Prostate gland (tissue), 2 donors: ENCODE measurements at regions not wholly inside any gene's neighbourhood (a gene's known extent, or its start where the extent isn't known, plus 50 kb on each side); places are given as distances from the start of the nearest gene placed in this dataset.

Experiments
- DNase-seq: peaks from one replicate; pipeline ENCODE4 v3.0.0-alpha.2; 2019; ENCODE audit warnings: low spot score
- H3K27ac ChIP-seq, 2 donors: fragments of 200-600 bp; sonication (generic); 2 replicates each; pipeline ENCODE4 v1.5.1; 2017 to 2019
- H3K27me3 ChIP-seq: fragments of 200-600 bp; sonication (generic); replicated peaks from 2 replicates; pipeline ENCODE4 v1.5.1; 2019; ENCODE audit not compliant: insufficient read depth
- H3K36me3 ChIP-seq, 2 donors: fragments of 200-600 bp; sonication (generic); 1 replicate in 1 of 2; 2 replicates in 1 of 2; pipeline versions ENCODE4 v1.5.1 to v1.8.1; 2017 to 2019
- H3K4me1 ChIP-seq: fragments of 200-600 bp; sonication (generic); replicated peaks from 2 replicates; pipeline ENCODE4 v1.5.1; 2019
- H3K4me3 ChIP-seq, 2 donors: fragments of 200-600 bp; sonication (generic); 2 replicates each; pipeline ENCODE4 v1.5.1; 2017 to 2019
- H3K9me3 ChIP-seq: fragments of 200-600 bp; sonication (generic); 2 replicates; pipeline ENCODE4 v1.5.1; 2017
- CTCF ChIP-seq, 4 experiments: fragments of 200-600 bp in 2 of 4; fragments of 450-650 bp in 2 of 4; sonication (generic) in 2 of 4; IDR thresholded peaks; 1 replicate in 3 of 4; 2 replicates in 1 of 4; pipeline ENCODE4 v1.5.1; 2016 to 2019; ENCODE audit warnings: antibody characterized with exemption in 4 of 4, mild to moderate bottlenecking in 2 of 4, moderate library complexity in 2 of 4
- POLR2A ChIP-seq: fragments of 450-650 bp; IDR thresholded peaks from one replicate; pipeline ENCODE4 v1.6.1; 2016; ENCODE audit warnings: antibody characterized with exemption, mild to moderate bottlenecking
- POLR2AphosphoS5 ChIP-seq: sonication (generic); formaldehyde crosslinking; IDR thresholded peaks from one replicate; pipeline ENCODE4 v1.6.1; 2017; ENCODE audit warnings: antibody characterized with exemption
- WGBS: methylation state at CpG from one replicate; pipeline ENCODE4 v1.1.5; 2018; 5-methylcytosine and 5-hydroxymethylcytosine counted together
- intact Hi-C: fragments of 100-400 bp; cut with DNase I; formaldehyde crosslinking; loops from one replicate; pipeline ENCODE4 v1.14.2; 2022

DNA sequence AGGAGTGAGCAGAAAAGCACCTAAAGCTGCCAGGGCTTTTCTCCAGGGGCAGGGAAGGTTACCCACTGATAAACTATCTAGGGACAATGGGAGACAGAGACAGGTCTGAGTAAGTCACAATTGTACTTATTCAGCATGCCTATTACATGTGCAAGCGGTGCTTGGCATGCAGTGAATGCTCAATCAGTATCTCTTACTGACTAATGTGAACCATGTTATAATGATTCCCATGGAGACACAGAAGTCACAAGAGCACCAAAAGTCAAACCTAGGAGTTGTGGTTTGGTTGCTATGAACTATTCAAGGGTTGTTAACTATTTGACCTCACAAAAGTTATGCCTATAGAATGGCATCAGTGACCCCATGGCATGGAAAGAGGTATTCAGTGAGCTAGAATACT is 50.0 kb upstream of the RASGRP1 start:
- TF ChIP-seq CTCF (IDR thresholded peaks at IDR 0.05) (no peak), POLR2A (no peak), POLR2AphosphoS5 (no peak)
- Histone ChIP-seq H3K27ac (no peak overlapping the region), H3K4me3 (no peak overlapping the region), H3K4me1 (no peaks in the 10 kb centered on the region), H3K36me3 (no peaks in the 10 kb centered on the region), H3K27me3 (no peaks in the 10 kb centered on the region), H3K9me3 (no peaks in the 10 kb centered on the region)
- no peak for DNase-seq
- 100% methylated on average over 1 of the region's 1 CpG for WGBS
- intact Hi-C loops = no loop called here

- no peaks in the 10 kb centered on the region for H3K9me3 ChIP-seq
- intact Hi-C loops = no loop called here
- H3K27me3 ChIP-seq = no peaks in the 10 kb centered on the region
- H3K27ac ChIP-seq = no peak overlapping the region
- no peak overlapping the region for H3K4me3 ChIP-seq
- H3K4me1 ChIP-seq = no peaks in the 10 kb centered on the region
- 42% methylated on average over 2 of the region's 2 CpGs for WGBS
- DNase-seq = no peak
- TF ChIP-seq CTCF (IDR thresholded peaks at IDR 0.05) (no peak), POLR2A (no peak), POLR2AphosphoS5 (no peak)
- H3K36me3 ChIP-seq = no peaks in the 10 kb centered on the region
Measured at GRCh38 chr15:38617831-38618230, 53.2 kb upstream of the RASGRP1 start.

DNA sequence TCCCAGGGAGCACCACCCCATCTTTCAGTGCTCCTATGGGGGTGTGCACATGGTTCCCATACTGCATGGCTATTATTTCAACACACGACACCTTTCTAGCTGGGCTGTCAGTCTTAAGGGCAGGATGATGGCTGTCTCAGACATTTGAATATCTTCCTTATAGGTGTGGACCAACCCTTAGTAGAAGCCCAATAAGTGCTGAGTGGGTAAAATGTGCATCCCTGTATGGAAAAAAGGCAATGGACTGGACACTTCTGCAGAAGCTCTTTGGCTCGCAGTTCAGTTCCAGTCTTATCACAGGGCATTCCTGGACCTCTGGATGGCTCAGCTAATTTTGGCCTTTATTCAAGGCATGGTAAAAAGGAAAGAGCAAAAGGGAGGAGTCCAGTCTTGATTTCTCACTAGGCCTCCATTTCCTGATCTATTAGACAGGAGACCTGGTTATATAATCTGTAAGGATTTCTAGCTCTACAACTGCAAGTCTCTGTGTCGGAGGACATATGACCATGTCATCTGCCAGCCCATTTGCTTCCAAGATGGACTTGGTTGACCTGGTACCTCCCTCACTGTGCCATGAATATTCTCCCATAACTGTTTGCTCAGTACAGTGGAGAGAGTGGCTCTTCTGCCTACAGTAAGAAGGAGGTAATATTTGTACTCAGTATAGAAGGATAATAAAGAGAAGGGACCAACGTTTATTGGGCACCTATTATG is 53.8 kb upstream of the RASGRP1 start:
- intact Hi-C loops = no loop called here
- TF ChIP-seq POLR2A = no peak
- no peak for TF ChIP-seq CTCF (IDR thresholded peaks at IDR 0.05)
- TF ChIP-seq POLR2AphosphoS5 = no peak
- Histone ChIP-seq H3K27ac (no peak overlapping the region), H3K4me3 (no peak overlapping the region), H3K27me3 (no peaks in the 10 kb centered on the region), H3K4me1 (no peaks in the 10 kb centered on the region), H3K36me3 (no peaks in the 10 kb centered on the region), H3K9me3 (no peaks in the 10 kb centered on the region)
- WGBS = 81% methylated on average over 4 of the region's 4 CpGs
- no peak for DNase-seq

- Histone ChIP-seq H3K4me3 (no peak overlapping the region), H3K27ac (no peak overlapping the region), H3K27me3 (no peaks in the 10 kb centered on the region), H3K36me3 (no peaks in the 10 kb centered on the region), H3K9me3 (no peaks in the 10 kb centered on the region), H3K4me1 (no peaks in the 10 kb centered on the region)
- intact Hi-C loops = no loop called here
- no peak for DNase-seq
- WGBS = 77% methylated on average over 2 of the region's 2 CpGs
- no peak for TF ChIP-seq POLR2AphosphoS5
Measured at GRCh38 chr15:38620098-38620497, 55.5 kb upstream of the RASGRP1 start.

- no peaks in the 10 kb centered on the region for H3K4me1 ChIP-seq
- H3K27ac ChIP-seq = no peak overlapping the region
- WGBS = 46% methylated on average over 3 of the region's 3 CpGs
- no peaks in the 10 kb centered on the region for H3K9me3 ChIP-seq
- TF ChIP-seq POLR2AphosphoS5 (no peak), CTCF (IDR thresholded peaks at IDR 0.05) (no peak), POLR2A (no peak)
- H3K4me3 ChIP-seq = no peak overlapping the region
- intact Hi-C loops = no loop called here
- DNase-seq = no peak
- H3K27me3 ChIP-seq = no peaks in the 10 kb centered on the region
- H3K36me3 ChIP-seq = no peaks in the 10 kb centered on the region
Measured at GRCh38 chr15:38620851-38621594, 56.4 kb upstream of the RASGRP1 start.
